Kidney (tissue), 13 donors: ENCODE measurements at regions not wholly inside any gene's neighbourhood (a gene's known extent, or its start where the extent isn't known, plus 50 kb on each side); places are given as distances from the start of the nearest gene placed in this dataset.
A peak's percentile ranks its signal among the peaks of the same experiment; 100 is the strongest.

Source experiments
- DNase-seq, 5 donors: peaks; one replicate each; pipeline ENCODE4 v3.0.0-alpha.2; 2013 to 2020
- FAIRE-seq: peaks from 2 replicates; lab custom pipeline; 2012; peaks lifted over from hg19 to GRCh38; lab: Jason Lieb, UNC
- H3K27ac ChIP-seq, 2 donors: one replicate each; pipeline ENCODE4 v1.7.0; 2013; ENCODE audit warnings: low read depth in 2 of 2, low read length in 2 of 2, inconsistent platforms in 1 of 2
- H3K27me3 ChIP-seq: one replicate; pipeline ENCODE4 v1.7.1; 2013; ENCODE audit warnings: low read length, inconsistent platforms; ENCODE audit not compliant: control insufficient read depth, insufficient read depth
- H3K36me3 ChIP-seq, 3 donors: one replicate each; pipeline versions ENCODE4 v1.7.0 to v1.7.1; 2013; ENCODE audit warnings: low read length in 3 of 3, control low read depth in 1 of 3, inconsistent platforms in 1 of 3; ENCODE audit not compliant: insufficient read depth in 3 of 3, control insufficient read depth in 2 of 3
- H3K4me1 ChIP-seq, 3 donors: one replicate each; pipeline versions ENCODE4 v1.7.0 to v1.7.1; 2013; ENCODE audit warnings: low read length in 3 of 3, inconsistent platforms in 1 of 3, low read depth in 1 of 3; ENCODE audit not compliant: control insufficient read depth in 2 of 3, insufficient read depth in 2 of 3
- H3K4me3 ChIP-seq, 3 donors: one replicate each; pipeline versions ENCODE4 v1.7.0 to v1.8.1; 2013; ENCODE audit warnings: low read length in 3 of 3, control low read depth in 1 of 3, inconsistent platforms in 1 of 3
- H3K9ac ChIP-seq, 3 donors: one replicate each; pipeline versions ENCODE4 v1.7.0 to v1.7.1; 2013; ENCODE audit warnings: low read length in 3 of 3, control low read depth in 1 of 3, inconsistent platforms in 1 of 3
- H3K9me3 ChIP-seq, 3 donors: one replicate each; pipeline versions ENCODE4 v1.7.0 to v1.7.1; 2013; ENCODE audit warnings: low read length in 3 of 3, control low read depth in 1 of 3, inconsistent platforms in 1 of 3; ENCODE audit not compliant: control insufficient read depth in 2 of 3, insufficient read depth in 1 of 3
- intact Hi-C: fragments of 100-400 bp; cut with DNase I; formaldehyde crosslinking; loops from one replicate; pipeline ENCODE4 v1.11.1; 2022
- TF ChIP-seq, protein P1 (sequence below): IDR thresholded peaks from 3 replicates; pipeline ENCODE4 v1.5.1; 2012; ENCODE audit warnings: mild to moderate bottlenecking, moderate library complexity, borderline replicate concordance; ENCODE audit not compliant: insufficient read depth; ENCODE audit errors: extremely low read depth
- donor health status: control.
- donor health status: control.
- donor health status: control.
- donor health status: control.
- donor health status: control.
- donor health status: DM: yes; HTN: yes; CAD: no.
- donor health status: Normal renal cell carcinoma (clear cell type).

DNA sequence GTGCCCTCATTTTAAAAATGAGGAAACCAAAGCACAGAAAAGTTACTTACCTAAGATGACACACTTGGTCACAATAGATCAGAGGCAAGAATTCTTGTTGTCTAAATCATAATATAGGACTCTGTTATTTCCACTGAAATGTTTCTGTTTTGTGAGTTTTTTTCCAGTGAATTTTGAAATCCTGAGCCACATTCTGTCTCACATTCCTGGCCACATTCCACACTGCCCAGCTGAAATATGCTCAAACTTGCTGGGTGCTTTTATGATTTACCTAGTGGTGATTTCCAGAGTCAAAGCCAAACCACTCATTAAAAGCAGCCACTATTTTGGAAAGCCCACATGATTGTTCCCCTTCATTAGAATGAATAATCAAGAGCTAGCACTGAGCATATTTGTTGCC lies 82.3 kb upstream of the NPHP3 start:
- FAIRE-seq (no peak), DNase-seq (peak in 1 of 5 donors; percentile 4)
- Histone ChIP-seq H3K27me3 (no peaks in the 10 kb centered on the region), H3K27ac (no peak overlapping the region), H3K9ac (no peak overlapping the region), H3K36me3 (no peaks in the 10 kb centered on the region), H3K4me1 (no peaks in the 10 kb centered on the region), H3K4me3 (no peak overlapping the region), H3K9me3 (no peaks in the 10 kb centered on the region)
- intact Hi-C loops = no loop called here
- TF ChIP-seq, protein P1, sequence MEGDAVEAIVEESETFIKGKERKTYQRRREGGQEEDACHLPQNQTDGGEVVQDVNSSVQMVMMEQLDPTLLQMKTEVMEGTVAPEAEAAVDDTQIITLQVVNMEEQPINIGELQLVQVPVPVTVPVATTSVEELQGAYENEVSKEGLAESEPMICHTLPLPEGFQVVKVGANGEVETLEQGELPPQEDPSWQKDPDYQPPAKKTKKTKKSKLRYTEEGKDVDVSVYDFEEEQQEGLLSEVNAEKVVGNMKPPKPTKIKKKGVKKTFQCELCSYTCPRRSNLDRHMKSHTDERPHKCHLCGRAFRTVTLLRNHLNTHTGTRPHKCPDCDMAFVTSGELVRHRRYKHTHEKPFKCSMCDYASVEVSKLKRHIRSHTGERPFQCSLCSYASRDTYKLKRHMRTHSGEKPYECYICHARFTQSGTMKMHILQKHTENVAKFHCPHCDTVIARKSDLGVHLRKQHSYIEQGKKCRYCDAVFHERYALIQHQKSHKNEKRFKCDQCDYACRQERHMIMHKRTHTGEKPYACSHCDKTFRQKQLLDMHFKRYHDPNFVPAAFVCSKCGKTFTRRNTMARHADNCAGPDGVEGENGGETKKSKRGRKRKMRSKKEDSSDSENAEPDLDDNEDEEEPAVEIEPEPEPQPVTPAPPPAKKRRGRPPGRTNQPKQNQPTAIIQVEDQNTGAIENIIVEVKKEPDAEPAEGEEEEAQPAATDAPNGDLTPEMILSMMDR = no peak

DNA sequence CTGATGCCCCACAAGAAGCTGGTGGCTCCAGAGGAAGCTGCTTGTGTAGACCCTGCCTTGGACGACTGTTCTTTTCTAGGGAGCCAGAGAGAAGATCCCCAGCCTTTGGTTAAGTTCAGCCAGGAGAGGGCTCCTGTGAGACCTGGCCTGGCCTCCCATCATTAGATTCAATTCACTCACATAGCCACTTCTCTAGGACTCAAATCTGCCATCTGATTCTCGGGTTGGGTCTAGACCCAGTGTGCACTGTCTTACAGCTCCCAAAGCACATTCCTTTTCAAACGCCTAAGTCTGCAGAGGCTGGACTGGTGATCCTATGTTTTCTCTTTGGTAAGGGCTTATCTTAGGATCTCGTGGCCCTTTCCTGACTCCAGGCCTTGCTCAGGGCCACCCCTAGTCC lies 81.7 kb upstream of the NPHP3 start:
- TF ChIP-seq, protein P1 = no peak
- H3K27me3 ChIP-seq = no peaks in the 10 kb centered on the region
- H3K4me1 ChIP-seq = no peaks in the 10 kb centered on the region
- no peaks in the 10 kb centered on the region for H3K9me3 ChIP-seq
- no peak overlapping the region for H3K9ac ChIP-seq
- H3K4me3 ChIP-seq = no peak overlapping the region
- FAIRE-seq (no peak), DNase-seq (no peak)
- H3K27ac ChIP-seq = no peak overlapping the region
- no peaks in the 10 kb centered on the region for H3K36me3 ChIP-seq
- intact Hi-C loops = no loop called here

DNA sequence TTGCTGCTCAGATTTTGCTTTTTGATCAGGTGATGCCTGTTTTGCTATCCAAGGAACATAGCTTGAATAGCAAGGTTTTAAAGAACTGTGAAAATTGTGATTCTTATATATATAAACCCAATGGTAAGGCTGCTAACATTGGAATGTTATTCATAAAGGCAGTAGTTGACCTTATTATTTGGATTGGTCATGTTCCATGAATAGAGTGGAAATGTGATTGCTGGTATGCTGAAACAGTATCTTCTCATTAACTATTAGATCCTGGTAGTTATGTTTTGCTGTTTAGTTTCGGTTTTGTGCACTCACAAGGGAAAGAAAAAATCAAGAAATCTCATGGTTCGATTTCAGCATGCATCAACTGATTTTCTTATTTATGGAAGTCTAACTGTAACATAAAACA lies 78.7 kb upstream of the NPHP3 start:
- TF ChIP-seq, protein P1 = no peak
- no peak for FAIRE-seq

DNA sequence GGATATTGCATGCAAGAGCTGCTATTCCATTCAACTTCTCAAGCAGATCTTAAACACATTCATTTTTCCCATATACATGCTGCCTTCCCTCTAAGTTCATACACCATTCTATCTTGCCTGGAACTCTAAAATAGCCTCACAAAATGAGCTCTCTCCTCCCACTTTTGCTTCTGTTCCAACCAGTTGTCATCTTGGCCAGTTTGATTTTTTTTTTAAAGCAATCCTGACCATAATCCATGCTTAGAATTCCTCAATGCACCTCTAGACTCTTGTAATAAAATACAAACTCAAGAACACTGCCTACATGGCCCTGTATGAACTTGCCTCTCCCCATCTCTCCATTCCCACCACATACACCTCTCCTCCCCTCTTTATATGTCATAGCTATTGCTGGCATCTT lies 68.6 kb upstream of the NPHP3 start:
- Histone ChIP-seq H3K9me3 (peaks cover 0 to 2% (median 0%) of the 10 kb centered on the region in 3 donors), H3K36me3 (no peaks in the 10 kb centered on the region), H3K4me1 (no peaks in the 10 kb centered on the region), H3K9ac (no peak overlapping the region), H3K27ac (no peak overlapping the region), H3K27me3 (no peaks in the 10 kb centered on the region), H3K4me3 (no peak overlapping the region)
- intact Hi-C loops = no loop called here
- DNase-seq (no peak), FAIRE-seq (no peak)
- TF ChIP-seq, protein P1 = no peak

More for the DNA sequence above, 78.7 kb upstream of the NPHP3 start:
- Histone ChIP-seq H3K36me3 (no peaks in the 10 kb centered on the region), H3K4me1 (no peaks in the 10 kb centered on the region), H3K9me3 (no peaks in the 10 kb centered on the region), H3K27ac (no peak overlapping the region), H3K9ac (no peak overlapping the region), H3K27me3 (no peaks in the 10 kb centered on the region), H3K4me3 (no peak overlapping the region)
- intact Hi-C loops = no loop called here
- peak in 2 of 5 donors; percentile 8 to 21 for DNase-seq
